HuH-7 (cell line): ENCODE measurements at regions not wholly inside any gene's neighbourhood (a gene's known extent, or its start where the extent isn't known, plus 50 kb on each side); places are given as distances from the start of the nearest gene placed in this dataset.

Experiments
- DNase-seq: peaks from one replicate; pipeline ENCODE4 v3.0.0; 2011; ENCODE audit warnings: low spot score

DNA sequence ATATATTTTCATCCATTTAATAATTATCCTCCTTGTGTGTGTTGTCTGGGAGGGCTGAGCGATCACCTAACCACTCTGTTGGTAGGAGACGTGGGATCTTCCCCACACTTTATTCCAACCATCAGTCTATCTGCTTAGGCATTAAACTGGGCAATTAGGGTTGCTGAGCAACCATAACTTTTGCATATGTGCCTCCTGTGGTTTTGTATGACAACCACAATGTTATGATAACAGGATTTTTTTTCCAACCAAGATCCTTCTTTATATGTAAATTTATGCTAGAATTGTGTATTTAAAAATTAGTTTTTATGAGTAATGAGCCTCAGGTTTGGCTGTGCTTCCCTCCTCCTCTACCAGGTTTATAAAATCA, 495.0 kb upstream of the MGMT start:
- no peak for DNase-seq

- no peak for DNase-seq
Observed at GRCh38 chr10:128973221-128973620, 493.8 kb upstream of the MGMT start.

- DNase-seq, result no peak
Observed at GRCh38 chr10:128976856-128977255, 490.2 kb upstream of the MGMT start.

DNA sequence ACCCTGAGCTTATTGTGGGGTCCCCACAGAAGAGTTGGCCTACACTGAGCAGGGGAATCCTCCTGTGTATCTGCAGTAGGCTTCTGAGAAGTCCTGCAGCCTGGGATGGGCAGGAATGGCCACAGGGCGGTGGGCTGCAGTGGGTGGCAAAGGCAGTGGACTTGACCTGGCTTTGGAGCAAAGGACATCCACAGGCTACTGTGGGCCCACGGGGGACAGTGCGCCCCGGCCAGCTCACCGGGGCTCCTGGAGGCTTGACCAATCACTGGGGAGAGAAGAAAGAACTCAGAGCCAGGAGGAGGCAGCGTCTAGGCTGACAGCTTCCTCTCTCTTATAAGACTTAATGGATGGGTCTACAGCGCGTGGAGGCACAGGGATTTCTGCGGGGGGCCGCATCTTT, 488.8 kb upstream of the MGMT start:
- no peak for DNase-seq

- DNase-seq, result no peak
Observed at GRCh38 chr10:128979405-128979804, 487.6 kb upstream of the MGMT start.

DNA sequence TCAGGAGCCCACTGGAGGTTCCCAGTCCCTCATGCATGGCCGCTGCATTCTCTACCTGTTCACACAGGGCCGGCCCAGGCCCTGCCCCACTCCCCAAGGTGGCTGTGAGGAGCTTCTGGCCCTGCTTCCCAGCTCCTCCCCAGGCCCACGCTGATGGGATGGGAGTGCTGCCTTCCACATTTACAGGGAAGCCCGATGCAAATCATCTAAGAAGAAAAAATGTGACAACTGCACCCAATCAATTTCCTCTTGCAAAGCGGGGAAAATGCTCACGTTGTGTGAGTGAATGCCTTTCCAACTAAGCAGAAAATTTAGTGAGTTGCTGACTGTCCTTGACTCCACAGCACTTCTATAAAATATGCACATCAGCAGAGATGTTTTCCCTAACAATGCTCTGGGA, 485.8 kb upstream of the MGMT start:
- DNase-seq, result no peak

DNA sequence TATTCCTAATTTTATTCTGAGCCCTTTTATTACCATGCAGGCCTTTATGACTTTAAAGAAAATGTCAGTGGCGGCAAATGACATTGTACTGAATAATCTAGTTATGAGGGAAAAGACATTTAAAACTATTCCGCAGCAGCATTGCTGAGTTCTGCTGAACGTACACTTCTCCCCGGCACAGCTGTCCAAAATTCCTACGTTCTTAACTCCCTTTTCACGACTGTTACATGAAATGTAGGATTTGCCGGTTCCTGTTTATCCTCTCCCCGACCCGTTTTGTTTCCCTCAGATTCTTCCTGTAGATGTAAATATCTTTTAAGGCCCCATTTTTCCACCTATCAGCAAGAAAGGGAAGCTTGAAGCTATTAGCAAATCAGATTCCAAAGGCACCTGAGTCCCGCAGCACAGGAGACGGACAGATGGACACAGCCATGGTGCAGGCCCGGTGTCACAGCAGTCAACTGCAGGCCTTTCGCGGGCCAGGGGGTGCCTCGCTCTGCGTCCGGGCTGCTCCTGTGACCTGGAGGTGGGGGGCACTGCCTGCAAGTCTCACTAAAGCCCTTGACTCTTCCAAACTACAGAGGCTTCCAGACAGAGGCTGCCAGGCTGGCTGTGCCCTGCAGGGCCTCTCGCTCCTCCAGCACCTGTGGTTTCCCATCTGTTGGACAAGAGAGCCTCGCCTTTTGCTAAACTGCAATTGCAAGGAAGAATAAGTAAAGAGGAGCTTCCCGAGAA, 485.0 kb upstream of the MGMT start:
- DNase-seq, result no peak

GRCh38 chr10:128982616-128982915, 484.5 kb upstream of the MGMT start:
- no peak for DNase-seq

DNA sequence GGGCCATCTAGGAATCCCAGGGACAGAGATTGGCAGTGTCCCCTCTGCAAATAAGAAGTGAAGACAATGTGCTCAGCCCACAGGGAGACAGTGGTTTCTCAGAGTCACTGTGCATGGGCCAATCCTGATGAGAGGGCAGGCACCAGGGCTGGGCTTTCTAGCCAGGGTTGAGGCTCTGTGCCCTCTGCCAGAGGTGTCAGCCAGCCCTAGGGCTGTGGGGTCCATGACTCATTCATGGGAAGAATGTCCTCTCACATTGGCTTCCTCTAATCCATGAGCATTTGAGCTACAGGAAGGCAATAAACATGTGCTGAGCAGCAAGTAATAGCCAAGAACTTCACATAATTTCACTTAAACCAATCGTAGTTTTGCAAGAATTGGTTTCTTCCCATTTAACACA, 482.0 kb upstream of the MGMT start:
- DNase-seq, result no peak

- no peak for DNase-seq
Observed at GRCh38 chr10:128990986-128991385, 476.1 kb upstream of the MGMT start.

DNA sequence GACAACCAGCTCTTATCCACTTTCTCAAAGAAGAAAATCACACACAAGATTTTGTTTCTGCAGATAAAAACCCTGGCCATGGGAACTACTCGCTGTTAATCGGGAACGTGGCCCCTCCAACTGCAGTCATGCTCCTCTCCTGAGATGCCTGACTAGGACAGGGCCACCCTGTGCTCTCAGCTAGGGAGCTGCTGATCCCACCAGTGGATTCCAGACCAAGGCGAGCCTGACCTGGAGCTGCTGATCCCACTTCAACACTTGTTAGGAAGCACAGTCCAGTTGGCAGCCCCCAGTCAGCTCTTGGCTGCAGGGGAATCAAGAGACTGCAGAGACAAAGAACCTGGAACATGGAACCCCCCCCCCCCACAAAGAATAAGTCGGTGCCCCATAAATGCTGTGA, 474.3 kb upstream of the MGMT start:
- DNase-seq, result no peak

DNA sequence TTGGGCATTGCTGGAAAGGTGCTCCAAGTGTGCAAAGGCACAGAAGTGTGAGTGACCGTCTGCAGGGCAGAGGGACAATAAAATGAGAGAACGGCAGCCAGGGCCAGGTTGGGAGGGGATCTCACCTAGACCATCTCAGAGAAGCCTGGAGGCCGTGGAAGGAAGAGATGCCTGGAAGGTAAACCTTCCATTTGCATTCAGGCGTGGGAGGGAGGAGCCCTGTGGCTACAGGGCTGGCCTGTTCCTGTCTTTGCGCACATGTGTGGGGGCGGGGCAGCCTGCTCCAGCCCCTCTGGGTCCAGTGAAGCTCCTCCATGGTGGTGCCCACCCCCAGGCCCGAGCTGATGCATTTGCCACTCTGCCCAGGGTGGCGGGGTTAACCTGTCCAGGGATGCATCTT, 473.6 kb upstream of the MGMT start:
- DNase-seq, result no peak

- DNase-seq, result no peak
Observed at GRCh38 chr10:128993911-128994538, 473.0 kb upstream of the MGMT start.

DNA sequence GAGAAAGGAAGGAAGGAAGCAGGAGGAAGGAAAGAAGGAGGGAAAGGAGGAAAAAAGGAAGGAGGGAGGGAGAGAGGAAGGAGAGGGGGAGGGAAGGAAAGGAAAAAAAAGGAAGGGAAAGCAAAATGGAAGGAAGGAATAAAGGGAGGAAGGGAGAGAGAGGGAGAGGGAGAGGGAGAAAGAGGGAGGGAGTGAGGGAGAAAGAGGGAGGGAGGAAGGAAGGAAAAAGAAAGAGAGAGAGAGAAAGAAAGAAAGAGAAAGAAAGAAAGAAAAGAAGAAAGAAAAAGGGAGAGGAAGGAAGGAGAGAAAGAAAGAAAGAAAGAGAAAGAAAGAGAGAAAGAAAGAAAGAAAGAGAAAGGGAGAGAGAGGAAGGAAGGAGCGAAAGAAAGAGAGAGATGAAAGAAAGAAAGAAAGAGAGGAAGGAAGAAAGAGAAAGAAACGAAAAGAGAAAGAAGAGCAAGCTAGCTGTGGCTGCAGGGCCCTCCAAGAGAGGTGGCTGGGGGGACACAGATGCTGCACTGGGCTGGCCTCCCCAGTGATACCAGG, 472.4 kb upstream of the MGMT start:
- DNase-seq, result no peak

GRCh38 chr10:128995676-128996075, 471.4 kb upstream of the MGMT start:
- no peak for DNase-seq

GRCh38 chr10:128996092-128996491, 470.9 kb upstream of the MGMT start:
- no peak for DNase-seq

DNA sequence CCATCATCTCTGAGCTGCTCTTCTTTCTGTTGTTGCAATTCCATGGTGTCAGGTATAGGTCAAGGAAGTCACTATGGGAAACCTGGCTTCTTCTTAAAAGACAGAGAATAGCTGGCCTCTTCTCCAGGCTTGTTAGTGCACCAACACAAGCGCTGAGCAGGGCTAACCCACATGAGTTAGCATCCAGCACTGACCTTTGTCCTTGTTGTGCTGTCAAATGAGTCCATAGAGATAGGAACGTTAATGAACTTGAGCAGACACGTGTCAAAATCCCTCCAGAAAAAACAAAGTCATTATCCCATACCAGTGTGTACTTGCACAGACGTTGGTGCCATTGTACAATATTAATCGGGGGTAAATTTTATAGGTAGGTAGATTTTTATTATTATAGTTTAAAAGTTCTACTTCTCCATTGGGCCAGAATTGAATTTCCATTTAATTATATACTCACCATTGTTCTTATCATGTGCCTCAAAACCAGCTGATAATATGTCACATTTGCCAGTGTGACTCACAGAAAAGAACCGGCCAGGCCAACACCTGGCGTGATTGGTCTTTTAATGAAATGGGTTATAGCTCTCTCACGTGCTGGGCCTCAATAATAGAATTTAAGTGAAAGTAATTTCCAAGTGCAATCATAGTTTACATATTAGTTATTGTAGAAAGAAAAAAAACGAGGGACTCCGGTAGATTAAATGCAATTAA, 468.8 kb upstream of the MGMT start:
- DNase-seq, result no peak

DNA sequence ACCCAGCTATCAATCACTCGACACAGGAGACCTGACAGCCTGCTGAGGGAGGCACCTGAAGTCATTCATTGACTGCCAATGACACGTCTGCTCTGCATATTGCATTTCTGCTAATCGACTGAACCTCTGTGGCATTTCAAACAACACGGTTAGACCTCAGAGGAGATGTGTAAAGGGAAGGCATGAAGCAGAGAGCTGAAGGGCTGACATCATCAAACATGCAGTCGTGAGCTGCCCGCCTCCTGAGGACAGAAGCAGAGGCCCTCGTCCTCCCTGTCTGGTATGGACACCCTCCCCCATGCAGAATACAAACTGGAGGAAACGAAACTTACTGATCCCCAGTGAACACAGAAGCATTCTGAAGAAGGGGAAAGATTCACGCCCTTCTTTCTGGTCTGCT, 462.6 kb upstream of the MGMT start:
- DNase-seq, result no peak

- DNase-seq, result no peak
Observed at GRCh38 chr10:129005080-129005479, 462.0 kb upstream of the MGMT start.

GRCh38 chr10:129005804-129006203, 461.2 kb upstream of the MGMT start:
- no peak for DNase-seq

- no peak for DNase-seq
Observed at GRCh38 chr10:129018511-129018910, 448.5 kb upstream of the MGMT start.

DNA sequence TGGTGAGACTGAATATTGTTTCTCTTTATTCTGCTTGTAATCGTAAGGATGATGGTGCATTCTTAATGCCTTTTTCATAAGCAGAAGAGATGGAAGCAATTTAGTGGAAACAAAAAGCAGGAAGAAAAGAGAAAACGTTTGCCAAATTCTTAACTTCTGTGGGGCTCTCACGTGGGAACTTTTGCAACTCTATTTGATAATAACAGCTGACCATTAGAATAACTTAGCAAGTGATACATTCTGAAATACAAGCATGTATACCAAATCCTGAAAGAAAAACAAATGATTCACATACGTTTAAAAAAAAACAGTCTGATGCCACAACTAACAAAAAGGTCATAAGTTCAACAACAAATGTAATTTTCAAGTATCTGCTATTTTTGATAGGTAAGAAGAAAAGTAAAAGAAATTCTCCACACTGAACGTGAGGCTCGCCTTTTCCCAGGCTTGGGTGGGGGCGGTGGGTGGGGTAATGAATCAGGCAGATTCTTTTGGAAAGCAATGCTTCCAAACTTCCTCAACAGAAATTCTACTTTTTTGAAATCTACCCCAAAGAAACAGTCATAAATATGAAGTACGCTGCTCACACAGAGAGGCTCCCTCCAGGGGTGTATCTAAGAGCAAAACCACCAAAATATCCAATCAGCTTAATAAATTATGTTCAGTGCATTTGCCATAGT, 446.2 kb upstream of the MGMT start:
- DNase-seq, result no peak
